HepG2 (cell line): ENCODE measurements at regions not wholly inside any gene's neighbourhood (a gene's known extent, or its start where the extent isn't known, plus 50 kb on each side); places are given as distances from the start of the nearest gene placed in this dataset.

ENCODE experiments used
- ATAC-seq: fragments of 200-7000 bp; cut with Tn5 transposase; 3 replicates; pipeline ENCODE4 v1.9.1; 2020; ENCODE audit warnings: mild to moderate bottlenecking, moderate library complexity
- BruUV-seq: library from RNA; stranded (reverse); fragments of 400-500 nt; replicated peaks from 2 replicates; lab custom pipeline; 2021; lab: Mats Ljungman, UMichigan
- CTCF ChIA-PET: fragments of 300-600 bp; formaldehyde crosslinking; extraction: SDS; loops from one replicate; lab custom pipeline; 2021; ENCODE audit warnings: low total read pairs, inconsistent platforms, low intra/inter-chr PET ratio; lab: Yijun Ruan, JAX
- POLR2A ChIA-PET: fragments of 350-600 bp; sonication (Branson Sonifier 250); formaldehyde crosslinking; loops from one replicate; lab custom pipeline; 2020; ENCODE audit warnings: antibody characterized with exemption, inconsistent platforms; lab: Yijun Ruan, JAX
- DNase-seq: peaks from one replicate; pipeline ENCODE4 v3.0.0-alpha.2; 2015; ENCODE audit warnings: low spot score
- FAIRE-seq: peaks from 3 replicates; lab custom pipeline; 2011; peaks lifted over from hg19 to GRCh38; lab: Jason Lieb, UNC
- H2AFZ ChIP-seq: one replicate; pipeline ENCODE4 v1.6.1; 2011; ENCODE audit warnings: low read length, inconsistent platforms
- H3K27ac ChIP-seq: fragments of 300-600 bp; 3 replicates; pipeline ENCODE4 v1.8.0; 2011; ENCODE audit warnings: mixed run types, mild to moderate bottlenecking, mixed read lengths, low read length, inconsistent platforms; ENCODE audit not compliant: insufficient read depth; ENCODE audit errors: extremely low read length
- H3K27me3 ChIP-seq, 2 experiments: fragments of 200-600 bp in 1 of 2; 2 replicates in 1 of 2; 3 replicates in 1 of 2; pipeline versions ENCODE4 v1.6.0 to v1.8.0; 2011; ENCODE audit warnings: low read length in 2 of 2, mild to moderate bottlenecking in 2 of 2, moderate library complexity in 2 of 2, inconsistent platforms in 1 of 2; ENCODE audit not compliant: insufficient read depth in 2 of 2, control insufficient read depth in 1 of 2
- H3K36me3 ChIP-seq, 2 experiments: fragments of 200-600 bp in 1 of 2; replicated peaks in 1 of 2; 2 replicates in 1 of 2; 3 replicates in 1 of 2; pipeline versions ENCODE4 v1.5.1 to v1.8.0; 2011; ENCODE audit warnings: low read length in 2 of 2, inconsistent platforms in 1 of 2; ENCODE audit not compliant: insufficient read depth in 2 of 2, control insufficient read depth in 1 of 2
- H3K4me1 ChIP-seq: 2 replicates; pipeline ENCODE4 v1.5.1; 2012; ENCODE audit warnings: low read length, inconsistent platforms; ENCODE audit not compliant: insufficient read depth
- H3K4me2 ChIP-seq: 2 replicates; pipeline ENCODE4 v1.6.0; 2011; ENCODE audit warnings: low read depth, low read length, inconsistent platforms
- H3K4me3 ChIP-seq, 3 experiments: fragments of 200-600 bp in 1 of 3; sonication (generic), shearing (Covaris generic) in 1 of 3; replicated peaks in 1 of 3; 2 replicates each; pipeline ENCODE4 v1.5.1; 2011 to 2016; ENCODE audit warnings: low read length in 3 of 3, inconsistent platforms in 2 of 3, low read depth in 2 of 3, mild to moderate bottlenecking in 2 of 3, control low read depth in 1 of 3, mixed read lengths in 1 of 3; ENCODE audit not compliant: insufficient read depth in 1 of 3
- H3K79me2 ChIP-seq: one replicate; pipeline ENCODE4 v1.6.1; 2011; ENCODE audit warnings: low read length, inconsistent platforms; ENCODE audit not compliant: insufficient read depth
- H3K9ac ChIP-seq: 2 replicates; pipeline ENCODE4 v1.6.0; 2011; ENCODE audit warnings: mild to moderate bottlenecking, low read depth, low read length, inconsistent platforms; ENCODE audit not compliant: insufficient read depth
- H3K9me3 ChIP-seq: 2 replicates; pipeline ENCODE4 v1.5.1; 2012; ENCODE audit warnings: mild to moderate bottlenecking, low read length
- H4K20me1 ChIP-seq: 2 replicates; pipeline ENCODE4 v1.6.0; 2011; ENCODE audit warnings: inconsistent platforms, mild to moderate bottlenecking, low read length, moderate library complexity; ENCODE audit not compliant: insufficient read depth
- HOMEZ ChIP-seq: IDR thresholded peaks from 2 replicates; pipeline ENCODE4 v1.6.1; 2016; ENCODE audit warnings: low read depth
- SP5 ChIP-seq: IDR thresholded peaks from 2 replicates; pipeline ENCODE4 v1.6.1; 2016; ENCODE audit warnings: low read depth, borderline replicate concordance
- ZC3H4 ChIP-seq: sonication (generic); formaldehyde crosslinking; IDR thresholded peaks from 2 replicates; pipeline ENCODE4 v1.4.0; 2020; ENCODE audit warnings: missing genetic modification reagents, borderline replicate concordance
- ZNF709 ChIP-seq: sonication (generic); formaldehyde crosslinking; IDR thresholded peaks from 2 replicates; pipeline ENCODE4 v1.5.0; 2020; ENCODE audit warnings: mild to moderate bottlenecking, missing genetic modification reagents
- ZNF768 ChIP-seq: sonication (generic); formaldehyde crosslinking; IDR thresholded peaks from 2 replicates; pipeline ENCODE4 v1.4.0; 2020; ENCODE audit warnings: missing genetic modification reagents
- WGBS: methylation state at CpG from one replicate; pipeline ENCODE4 v1.1.6; 2017; ENCODE audit warnings: low lambda C conversion rate; 5-methylcytosine and 5-hydroxymethylcytosine counted together
- in situ Hi-C: cut with HindIII; loops from 2 replicates; pipeline ENCODE4 v1.10.0; 2017; ENCODE audit warnings: low pct_unique_long_range_greater_than_20kb; ENCODE audit not compliant: extremely low pct_ligation_motif_present
- intact Hi-C: fragments of 100-400 bp; cut with micrococcal nuclease; formaldehyde crosslinking; loops from one replicate; pipeline ENCODE4 v1.10.0; 2022; ENCODE audit not compliant: unreplicated experiment
- TF ChIP-seq, protein P1 (sequence below): sonication (generic); formaldehyde crosslinking; IDR thresholded peaks from 2 replicates; pipeline ENCODE4 v1.5.0; 2020; ENCODE audit warnings: missing genetic modification reagents

GRCh38 chr12:58030566-58031279 lies 89.4 kb downstream of the ATP23 start:
- in situ Hi-C loops: no loop called here

More at GRCh38 chr12:58030566-58031279, 89.4 kb downstream of the ATP23 start:
- intact Hi-C loops: no loop called here
- 0% methylated on average over 4 of the region's 4 CpGs for WGBS
- Histone ChIP-seq H3K9me3 (peaks cover 11% of the 10 kb centered on the region), H4K20me1 (no peaks in the 10 kb centered on the region), H2AFZ (no peak overlapping the region), H3K27ac (no peak overlapping the region)
- DNase-seq (no peak), FAIRE-seq (no peak)
- no peak for TF ChIP-seq ZNF709 (CRISPR knock-in tag)
- TF ChIP-seq ZC3H4: no peak
- no peak for TF ChIP-seq HOMEZ (CRISPR knock-in tag)
- no peak for TF ChIP-seq SP5 (CRISPR knock-in tag)
- TF ChIP-seq, protein P1, sequence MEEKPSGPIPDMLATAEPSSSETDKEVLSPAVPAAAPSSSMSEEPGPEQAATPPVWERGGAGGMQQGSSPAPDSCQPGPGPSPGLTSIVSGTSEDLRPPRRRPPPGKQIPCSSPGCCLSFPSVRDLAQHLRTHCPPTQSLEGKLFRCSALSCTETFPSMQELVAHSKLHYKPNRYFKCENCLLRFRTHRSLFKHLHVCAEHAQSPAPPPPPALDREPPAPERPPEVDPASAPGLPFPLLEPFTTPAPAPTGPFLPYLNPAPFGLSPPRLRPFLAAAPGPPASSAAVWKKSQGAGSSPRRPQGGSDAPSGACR (CRISPR knock-in tag): no peak
- TF ChIP-seq ZNF768 (CRISPR knock-in tag): no peak
- TF ChIP-seq, all 625 proteins: peak for 0
- no peaks in the 10 kb centered on the region; a peak in 1 of 5 replicates for H3K27me3 ChIP-seq
- ATAC-seq: no peak
- BruUV-seq: no TSS peak
- CTCF ChIA-PET: no interaction called here
- H3K36me3 ChIP-seq: no peaks in the 10 kb centered on the region
- H3K4me1 ChIP-seq: no peaks in the 10 kb centered on the region
- H3K4me2 ChIP-seq: no peak overlapping the region
- H3K4me3 ChIP-seq: no peak overlapping the region
- POLR2A ChIA-PET: no interaction called here
- no peak overlapping the region for H3K9ac ChIP-seq
- H3K79me2 ChIP-seq: no peaks in the 10 kb centered on the region
